Head of caudate nucleus (tissue), 42 donors: ENCODE measurements at regions not wholly inside any gene's neighbourhood (a gene's known extent, or its start where the extent isn't known, plus 50 kb on each side); places are given as distances from the start of the nearest gene placed in this dataset.
A peak's percentile ranks its signal among the peaks of the same experiment; 100 is the strongest.
"Not testable (repeated sequence)": the region's sequence is repeated elsewhere in the genome, so short reads cannot be mapped to it uniquely, and the experiment has no call there.

Experiments
- DNase-seq, 42 donors: peaks; one replicate each; pipeline versions ENCODE4 v3.0.0 to v3.0.0-alpha.2; 2020 to 2021; ENCODE audit warnings: mixed read lengths in 7 of 42
- intact Hi-C: fragments of 100-400 bp; cut with DNase I; formaldehyde crosslinking; loops from one replicate; pipeline ENCODE4 v1.15.0; 2022

GRCh38 chrX:25771853-25772252 is 366.3 kb upstream of the MAGEB18 start:
- DNase-seq, intact Hi-C loops: not testable (repeated sequence)

- intact Hi-C loops, DNase-seq: not testable (repeated sequence)
Measured at GRCh38 chrX:25797796-25798195, 340.3 kb upstream of the MAGEB18 start.

DNA sequence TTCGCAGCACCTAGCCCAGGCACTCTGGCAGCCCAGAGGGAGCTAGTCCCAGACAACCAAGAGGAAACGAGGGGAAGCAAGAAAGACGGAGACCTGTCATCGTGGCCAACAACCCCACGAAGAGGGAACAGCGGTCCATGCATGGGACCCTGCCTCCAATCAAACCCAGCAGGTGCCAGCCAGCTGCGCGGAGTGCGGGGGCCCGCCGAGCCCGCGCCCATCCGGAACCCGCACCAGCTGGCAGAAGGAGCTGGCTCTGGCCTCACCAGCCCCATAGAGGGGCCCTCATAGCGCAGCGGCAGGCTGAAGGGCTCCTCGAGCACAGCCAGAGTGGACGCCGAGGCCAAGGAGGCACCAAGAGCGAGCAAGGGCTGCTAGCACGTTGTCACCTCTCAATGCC is 332.4 kb upstream of the MAGEB18 start:
- intact Hi-C loops: no loop called here

GRCh38 chrX:25807022-25807421 is 331.1 kb upstream of the MAGEB18 start:
- DNase-seq: no peak
- intact Hi-C loops: no loop called here

More for the DNA sequence above, 332.4 kb upstream of the MAGEB18 start:
- DNase-seq: no peak

DNA sequence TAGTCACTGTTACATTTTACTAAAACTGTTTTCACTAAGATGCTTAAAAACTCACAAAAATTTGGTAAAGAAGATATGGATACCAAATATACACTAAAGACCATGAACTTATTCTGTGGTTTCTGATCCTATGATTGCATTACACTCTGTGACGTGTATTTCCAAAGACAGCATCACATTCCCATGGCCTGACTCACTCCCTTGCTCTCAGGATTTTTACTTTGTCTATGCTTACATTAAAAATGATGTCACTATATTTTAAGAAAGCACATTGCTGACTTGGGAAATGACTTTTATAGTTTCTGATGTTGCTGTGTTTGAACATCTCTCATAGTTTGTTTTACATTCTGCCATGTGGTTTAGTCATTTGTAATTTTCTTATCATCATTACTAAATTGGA is 327.9 kb upstream of the MAGEB18 start:
- intact Hi-C loops: no loop called here
- DNase-seq: no peak

DNA sequence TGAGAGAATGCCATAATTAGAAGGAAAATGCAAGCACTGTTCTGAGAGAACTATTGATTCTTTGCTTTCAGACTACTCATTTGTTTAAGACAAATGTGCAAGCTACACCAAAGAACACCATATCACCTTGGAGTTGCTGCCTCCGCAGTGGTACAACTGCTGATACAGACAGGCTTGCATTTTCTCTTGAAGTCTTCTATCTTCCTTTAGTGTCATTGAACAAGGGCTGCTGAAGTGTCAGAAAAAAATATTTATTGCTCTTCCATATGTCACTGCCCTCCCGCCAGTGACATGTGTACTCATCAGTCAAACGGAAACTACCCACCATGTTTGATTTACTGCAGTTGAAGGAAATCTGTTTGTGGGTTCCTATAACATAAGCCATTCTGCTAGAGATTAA is 318.3 kb upstream of the MAGEB18 start:
- no peak for DNase-seq
- intact Hi-C loops: no loop called here

GRCh38 chrX:25851141-25851540 is 287.0 kb upstream of the MAGEB18 start:
- no peak for DNase-seq
- intact Hi-C loops: no loop called here

DNA sequence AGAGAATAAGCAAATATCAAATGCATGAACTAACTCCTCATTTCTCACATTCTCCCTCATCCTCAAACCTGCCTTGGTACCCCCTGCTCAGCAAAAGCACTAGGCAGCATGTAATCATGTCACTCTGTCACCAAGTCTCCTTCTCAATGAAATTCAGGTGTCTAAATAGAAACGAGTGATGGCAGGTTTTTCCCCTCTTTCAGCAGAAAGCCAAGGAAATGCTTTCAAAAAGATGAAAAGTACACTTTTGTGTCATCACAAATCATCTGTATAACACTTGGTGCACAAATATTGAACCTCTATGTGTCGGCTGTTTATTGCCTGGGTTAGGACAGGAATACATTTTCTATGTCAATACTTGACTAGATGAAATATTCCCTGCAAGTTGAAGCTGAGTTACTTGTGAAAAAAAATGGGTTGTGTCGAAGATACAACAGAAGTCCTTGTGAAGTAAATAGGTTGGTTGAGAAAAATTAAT is 285.1 kb upstream of the MAGEB18 start:
- intact Hi-C loops: no loop called here
- no peak for DNase-seq

GRCh38 chrX:25858273-25858880 is 279.8 kb upstream of the MAGEB18 start:
- intact Hi-C loops: no loop called here
- DNase-seq: peak in 3 of 42 donors; percentile 1 to 8 (median 3)

DNA sequence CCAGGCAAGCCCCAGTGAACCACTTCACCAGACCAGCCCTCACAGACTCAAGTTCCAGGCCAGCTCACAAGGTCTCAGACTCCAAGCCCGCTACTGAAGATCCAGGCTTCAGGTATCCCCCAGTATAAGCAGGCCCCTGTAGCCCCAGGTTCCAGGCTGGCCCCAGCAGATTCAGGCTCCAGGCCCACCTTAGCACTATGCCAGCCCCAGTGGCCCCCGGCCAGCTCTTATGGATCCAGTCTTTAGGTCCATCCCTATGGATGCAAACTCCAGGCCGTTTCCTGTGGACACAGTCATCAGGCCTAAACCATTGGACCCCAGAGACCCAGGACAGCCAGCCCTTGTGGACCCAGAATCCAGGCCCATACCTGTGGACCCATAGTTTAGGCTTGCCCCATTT is 277.8 kb upstream of the MAGEB18 start:
- intact Hi-C loops: no loop called here

DNA sequence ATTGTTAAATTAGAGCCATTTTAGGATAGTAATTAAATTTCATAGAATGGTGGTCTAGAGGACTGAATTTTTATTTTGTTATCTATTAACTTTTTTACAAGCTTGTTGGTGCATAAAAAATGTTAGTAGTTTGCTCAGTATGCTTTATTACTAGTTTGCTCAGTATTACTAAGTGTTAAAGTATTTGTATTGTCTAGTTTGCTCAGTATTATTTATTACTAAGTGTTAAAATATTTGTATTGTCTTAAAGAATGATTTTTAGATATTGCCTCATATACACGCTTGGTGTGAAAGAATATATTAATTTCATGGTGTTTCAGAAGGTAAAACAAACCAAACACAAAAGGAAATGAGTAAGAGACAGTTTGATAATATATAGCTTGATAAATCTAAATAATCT is 268.4 kb upstream of the MAGEB18 start:
- no peak for DNase-seq
- intact Hi-C loops: no loop called here

More for the DNA sequence above, 277.8 kb upstream of the MAGEB18 start:
- no peak for DNase-seq

- no peak for DNase-seq
- intact Hi-C loops: no loop called here
Measured at GRCh38 chrX:25872786-25873185, 265.4 kb upstream of the MAGEB18 start.

GRCh38 chrX:25873196-25873595 is 264.9 kb upstream of the MAGEB18 start:
- intact Hi-C loops: no loop called here
- no peak for DNase-seq

GRCh38 chrX:25878806-25879205 is 259.3 kb upstream of the MAGEB18 start:
- intact Hi-C loops: no loop called here
- no peak for DNase-seq

- DNase-seq, intact Hi-C loops: not testable (repeated sequence)
Measured at GRCh38 chrX:25882503-25882902, 255.6 kb upstream of the MAGEB18 start.

- intact Hi-C loops: no loop called here
Measured at GRCh38 chrX:25897758-25898157, 240.4 kb upstream of the MAGEB18 start.

DNA sequence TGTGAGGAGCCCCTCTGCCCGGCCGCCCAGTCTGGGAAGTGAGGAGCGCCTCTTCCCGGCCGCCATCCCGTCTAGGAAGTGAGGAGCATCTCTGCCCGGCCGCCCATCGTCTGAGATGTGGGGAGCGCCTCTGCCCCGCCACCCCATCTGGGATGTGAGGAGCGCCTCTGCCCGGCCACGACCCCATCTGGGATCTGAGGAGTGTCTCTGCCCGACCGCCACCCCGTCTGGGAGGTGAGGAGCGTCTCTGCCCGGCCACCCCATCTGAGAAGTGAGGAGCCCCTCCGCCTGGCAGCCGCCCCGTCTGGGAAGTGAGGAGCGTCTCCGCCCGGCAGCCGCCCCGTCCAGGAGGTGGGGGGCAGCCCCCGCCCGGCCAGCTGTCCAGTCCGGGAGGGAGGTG is 232.4 kb upstream of the MAGEB18 start:
- DNase-seq, intact Hi-C loops: not testable (repeated sequence)

More at GRCh38 chrX:25897758-25898157, 240.4 kb upstream of the MAGEB18 start:
- no peak for DNase-seq

DNA sequence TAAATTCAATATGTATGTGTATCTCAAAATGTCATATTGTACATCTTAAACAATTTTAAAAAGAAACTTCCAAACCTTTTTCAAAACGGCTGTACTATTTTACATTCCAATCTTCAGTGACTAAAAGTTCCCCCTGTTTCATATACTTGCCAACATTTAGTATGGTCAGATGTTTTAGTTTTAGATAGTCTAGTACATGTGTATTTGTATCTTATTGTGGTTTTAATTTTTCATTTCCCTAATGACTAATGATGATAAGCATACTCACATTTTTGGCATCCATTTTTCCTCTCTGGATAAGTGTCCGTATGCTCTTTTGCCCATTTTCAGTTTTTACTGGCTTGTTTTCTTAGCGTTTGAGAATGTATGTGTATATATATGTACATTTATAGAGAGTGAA is 212.2 kb upstream of the MAGEB18 start:
- no peak for DNase-seq
- intact Hi-C loops: no loop called here

- DNase-seq: no peak
- intact Hi-C loops: no loop called here
Measured at GRCh38 chrX:25928316-25928715, 209.8 kb upstream of the MAGEB18 start.

DNA sequence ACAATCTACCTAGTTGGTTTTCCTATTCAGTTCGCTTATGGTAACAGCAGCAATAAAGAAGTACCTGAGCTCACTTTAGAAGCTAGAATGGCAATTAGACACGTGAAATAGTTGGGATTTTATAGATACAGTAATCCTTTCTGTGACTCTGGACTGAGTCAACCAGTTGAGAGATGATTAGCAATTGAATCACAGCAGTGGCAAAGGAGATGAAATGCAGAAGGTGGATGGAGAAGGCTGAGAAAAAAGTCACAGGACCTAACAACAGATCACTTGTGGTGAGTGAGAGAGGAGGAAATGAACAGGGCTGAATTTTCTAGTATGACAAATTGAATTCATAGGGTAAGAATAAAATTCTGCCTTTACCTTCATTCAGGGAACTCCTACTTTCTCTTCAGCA is 197.1 kb upstream of the MAGEB18 start:
- no peak for DNase-seq
- intact Hi-C loops: no loop called here

DNA sequence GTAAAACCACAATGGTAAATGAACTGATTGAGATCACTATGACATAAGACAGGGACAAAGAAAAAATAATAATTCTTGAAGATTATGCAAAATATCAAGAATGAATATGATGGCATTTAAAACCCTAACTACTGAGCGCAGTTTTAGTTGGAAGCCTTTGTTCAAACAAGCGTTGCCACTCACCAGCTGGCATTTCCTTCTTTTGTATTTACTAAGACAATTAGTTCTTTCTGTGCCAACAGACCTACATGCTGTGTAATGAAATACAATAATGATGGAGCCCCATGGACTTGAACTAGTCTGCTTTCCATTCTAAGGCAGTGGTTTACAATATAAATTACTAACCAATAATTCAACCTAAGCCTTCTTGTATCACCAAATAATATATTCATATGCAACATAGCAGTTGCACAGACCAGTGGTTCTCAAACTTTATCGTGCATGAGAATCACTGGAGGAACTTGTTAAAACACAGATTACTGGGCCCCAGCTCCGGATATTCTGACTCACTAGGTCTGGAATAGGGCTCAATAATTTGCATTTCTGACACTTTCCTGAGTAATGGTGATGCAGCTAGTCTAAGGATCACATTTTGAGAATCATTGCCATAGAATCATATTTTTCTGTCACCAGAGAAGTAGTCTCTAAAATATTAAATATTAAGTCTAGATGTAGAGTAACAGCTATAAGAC is 196.4 kb upstream of the MAGEB18 start:
- intact Hi-C loops: no loop called here
- no peak for DNase-seq
